T-cell (primary cell): ENCODE measurements at regions not wholly inside any gene's neighbourhood (a gene's known extent, or its start where the extent isn't known, plus 50 kb on each side); places are given as distances from the start of the nearest gene placed in this dataset.

Source experiments
- ATAC-seq, 4 experiments: fragments of 200-7000 bp in 3 of 4; fragments of 150-1000 bp in 1 of 4; cut with Tn5 transposase; replicated peaks in 1 of 4; 1 replicate in 3 of 4; 2 replicates in 1 of 4; pipeline ENCODE4 v1.10.0; 2021; ENCODE audit warnings: moderate library complexity in 3 of 4, mild to moderate bottlenecking in 2 of 4, moderate number of reproducible peaks in 1 of 4
- CTCF ChIA-PET, 2 donors: fragments of 300-600 bp; sonication (Branson Sonifier 250); formaldehyde crosslinking; loops; one replicate each; lab custom pipeline; 2022; ENCODE audit warnings: antibody characterized with exemption in 2 of 2; lab: Charles Lee
- POLR2A ChIA-PET, 2 donors: fragments of 300-600 bp; sonication (Branson Sonifier 250); formaldehyde crosslinking; loops; one replicate each; lab custom pipeline; 2022; ENCODE audit warnings: antibody characterized with exemption in 2 of 2; lab: Charles Lee
- DNase-seq, 35 experiments: peaks; one replicate each; pipeline versions ENCODE4 v3.0.0 to v3.0.0-alpha.2; 2013 to 2023
- H3K27ac ChIP-seq: one replicate; pipeline ENCODE4 v1.5.1; 2013; ENCODE audit warnings: low read length
- H3K27me3 ChIP-seq, 2 experiments: replicated peaks in 1 of 2; 1 replicate in 1 of 2; 2 replicates in 1 of 2; pipeline versions ENCODE4 v1.6.1 to v1.7.0; 2013; ENCODE audit warnings: low read length in 1 of 2, mixed read lengths in 1 of 2; ENCODE audit not compliant: control insufficient read depth in 2 of 2, insufficient read depth in 2 of 2; ENCODE audit errors: extremely low read depth in 1 of 2
- H3K36me3 ChIP-seq, 2 donors: 1 replicate in 1 of 2; 2 replicates in 1 of 2; pipeline versions ENCODE4 v1.6.1 to v1.7.0; 2013; ENCODE audit warnings: low read length in 1 of 2; ENCODE audit not compliant: control insufficient read depth in 2 of 2, insufficient read depth in 1 of 2; ENCODE audit errors: extremely low read depth in 1 of 2
- H3K4me1 ChIP-seq, 2 experiments: 1 replicate in 1 of 2; 2 replicates in 1 of 2; pipeline versions ENCODE4 v1.6.1 to v1.7.0; 2013; ENCODE audit warnings: low read length in 2 of 2, mixed read lengths in 1 of 2; ENCODE audit not compliant: insufficient read depth in 2 of 2, control insufficient read depth in 1 of 2; ENCODE audit errors: extremely low read depth in 1 of 2
- H3K4me3 ChIP-seq, 2 donors: 1 replicate in 1 of 2; 2 replicates in 1 of 2; pipeline versions ENCODE4 v1.5.1 to v1.7.0; 2013; ENCODE audit warnings: mild to moderate bottlenecking in 2 of 2, low read length in 1 of 2, moderate library complexity in 1 of 2; ENCODE audit not compliant: control insufficient read depth in 1 of 2; ENCODE audit errors: extremely low read depth in 1 of 2
- H3K9me3 ChIP-seq: 2 replicates; pipeline ENCODE4 v1.7.0; 2013
- H3K27ac Mint-ChIP-seq, 2 donors: one replicate each; pipeline ENCODE4 v1.8.0; 2020 to 2021; ENCODE audit warnings: mild to moderate bottlenecking in 2 of 2, mixed read lengths in 2 of 2
- H3K27me3 Mint-ChIP-seq, 2 donors: one replicate each; pipeline ENCODE4 v1.8.0; 2021 to 2022; ENCODE audit warnings: mixed read lengths in 2 of 2
- H3K36me3 Mint-ChIP-seq: one replicate; pipeline ENCODE4 v1.8.0; 2021; ENCODE audit warnings: mixed read lengths
- H3K4me1 Mint-ChIP-seq, 3 donors: one replicate each; pipeline ENCODE4 v1.8.0; 2020 to 2022; ENCODE audit warnings: mixed read lengths in 3 of 3, mild to moderate bottlenecking in 1 of 3
- H3K4me3 Mint-ChIP-seq, 3 donors: one replicate each; pipeline ENCODE4 v1.8.0; 2020 to 2022; ENCODE audit warnings: mild to moderate bottlenecking in 3 of 3, mixed read lengths in 3 of 3, moderate library complexity in 3 of 3
- H3K9me3 Mint-ChIP-seq, 3 donors: one replicate each; pipeline ENCODE4 v1.8.0; 2020 to 2022; ENCODE audit warnings: mixed read lengths in 3 of 3
- WGBS: methylation state at CpG from one replicate; pipeline ENCODE4 v1.1.5; 2013; ENCODE audit warnings: missing lambda C conversion rate; ENCODE audit not compliant: insufficient coverage; 5-methylcytosine and 5-hydroxymethylcytosine counted together

GRCh38 chr21:43364261-43364510 lies 62.7 kb downstream of the SIK1 start:
- H3K27me3 ChIP-seq: peaks cover 0 to 20% of the 10 kb centered on the region in 2 experiments
- POLR2A ChIA-PET: no interaction called here
- H3K27ac ChIP-seq: no peak overlapping the region
- H3K27me3 Mint-ChIP-seq: peaks cover 0 to 2% of the 10 kb centered on the region in 2 donors
- no peaks in the 10 kb centered on the region for H3K9me3 ChIP-seq
- H3K4me1 ChIP-seq: peaks cover 11 to 27% of the 10 kb centered on the region in 2 experiments
- ATAC-seq (no peak), DNase-seq (no peak)
- no peak overlapping the region for H3K27ac Mint-ChIP-seq
- peaks cover 22 to 30% (median 23%) of the 10 kb centered on the region in 3 donors for H3K4me1 Mint-ChIP-seq
- no peaks in the 10 kb centered on the region for H3K36me3 ChIP-seq
- no peak overlapping the region for H3K4me3 ChIP-seq
- no peaks in the 10 kb centered on the region for H3K36me3 Mint-ChIP-seq
- H3K4me3 Mint-ChIP-seq: no peak overlapping the region
- no peaks in the 10 kb centered on the region for H3K9me3 Mint-ChIP-seq
- WGBS: 90% methylated on average over 7 of the region's 7 CpGs
- CTCF ChIA-PET: no interaction called here

- Histone ChIP-seq H3K9me3 (no peaks in the 10 kb centered on the region), H3K4me1 (peaks cover 11 to 27% of the 10 kb centered on the region in 2 experiments), H3K36me3 (no peaks in the 10 kb centered on the region), H3K4me3 (no peak overlapping the region), H3K27ac (no peak overlapping the region), H3K27me3 (peaks cover 0 to 20% of the 10 kb centered on the region in 2 experiments)
- H3K4me3 Mint-ChIP-seq: peak overlapping the region in 1 of 3 donors; percentile 82
- WGBS: 92% methylated on average over 16 of the region's 24 CpGs
- no peaks in the 10 kb centered on the region for H3K36me3 Mint-ChIP-seq
- no peak for DNase-seq
- H3K27me3 Mint-ChIP-seq: peaks cover 0 to 2% of the 10 kb centered on the region in 2 donors
- ChIA-PET POLR2A (no interaction called here), CTCF (no interaction called here)
- peaks cover 22 to 30% (median 23%) of the 10 kb centered on the region in 3 donors for H3K4me1 Mint-ChIP-seq
- H3K9me3 Mint-ChIP-seq: no peaks in the 10 kb centered on the region
- no peak overlapping the region for H3K27ac Mint-ChIP-seq
- no peak for ATAC-seq
Measured at GRCh38 chr21:43363506-43364260, 63.2 kb downstream of the SIK1 start.

- peak overlapping the region; percentile 84 to 85 for H3K27ac Mint-ChIP-seq
- no peaks in the 10 kb centered on the region for H3K36me3 Mint-ChIP-seq
- Histone ChIP-seq H3K36me3 (no peaks in the 10 kb centered on the region), H3K4me1 (peaks cover 11 to 27% of the 10 kb centered on the region in 2 experiments), H3K4me3 (peak overlapping the region; percentile 45 to 49), H3K9me3 (no peaks in the 10 kb centered on the region), H3K27ac (peak overlapping the region; percentile 95), H3K27me3 (peaks cover 0 to 20% of the 10 kb centered on the region in 2 experiments)
- peaks cover 22 to 30% (median 23%) of the 10 kb centered on the region in 3 donors for H3K4me1 Mint-ChIP-seq
- H3K4me3 Mint-ChIP-seq: peak overlapping the region; percentile 73 to 82 (median 74)
- DNase-seq (peak in 8 of 35 experiments; percentile 7 to 43 (median 16)), ATAC-seq (no peak)
- ChIA-PET CTCF (no interaction called here), POLR2A (no interaction called here)
- H3K9me3 Mint-ChIP-seq: no peaks in the 10 kb centered on the region
- peaks cover 0 to 2% of the 10 kb centered on the region in 2 donors for H3K27me3 Mint-ChIP-seq
- WGBS: 41% methylated on average over 12 of the region's 13 CpGs
Measured at GRCh38 chr21:43362915-43363314, 64.0 kb downstream of the SIK1 start.

- Histone ChIP-seq H3K4me1 (peaks cover 11 to 27% of the 10 kb centered on the region in 2 experiments), H3K27me3 (peaks cover 0 to 20% of the 10 kb centered on the region in 2 experiments), H3K36me3 (no peaks in the 10 kb centered on the region), H3K27ac (peak overlapping the region; percentile 95), H3K4me3 (peak overlapping the region; percentile 45 to 49), H3K9me3 (no peaks in the 10 kb centered on the region)
- H3K27ac Mint-ChIP-seq: peak overlapping the region; percentile 84 to 85
- CTCF ChIA-PET: interaction anchor here in 1 of 2 donors (0.7 kb wide), 1 partner anchor 38 kb away, joined by 4 read pairs; no protein-coding TSS in a partner anchor
- H3K36me3 Mint-ChIP-seq: no peaks in the 10 kb centered on the region
- peak; percentile 59 to 97 (median 93) for DNase-seq
- peaks cover 22 to 30% (median 23%) of the 10 kb centered on the region in 3 donors for H3K4me1 Mint-ChIP-seq
- 2% methylated on average over 34 of the region's 35 CpGs for WGBS
- no peaks in the 10 kb centered on the region for H3K9me3 Mint-ChIP-seq
- H3K4me3 Mint-ChIP-seq: peak overlapping the region; percentile 73 to 82 (median 74)
- H3K27me3 Mint-ChIP-seq: peaks cover 0 to 2% of the 10 kb centered on the region in 2 donors
- ATAC-seq: peak; percentile 90 to 96 (median 92)
- POLR2A ChIA-PET: no interaction called here
Measured at GRCh38 chr21:43362321-43362791, 64.6 kb downstream of the SIK1 start.

GRCh38 chr21:43361493-43362296 lies 65.2 kb downstream of the SIK1 start:
- H3K4me3 ChIP-seq: peak overlapping the region; percentile 17 to 45
- peak in 34 of 35 experiments; percentile 26 to 81 (median 67) for DNase-seq
- peaks cover 11 to 27% of the 10 kb centered on the region in 2 experiments for H3K4me1 ChIP-seq
- H3K27me3 ChIP-seq: peaks cover 0 to 16% of the 10 kb centered on the region in 2 experiments
- H3K27ac ChIP-seq: peak overlapping the region; percentile 95
- Mint-ChIP-seq H3K36me3 (no peaks in the 10 kb centered on the region), H3K9me3 (no peaks in the 10 kb centered on the region), H3K4me3 (peak overlapping the region; percentile 73 to 82 (median 74)), H3K4me1 (peaks cover 22 to 30% (median 23%) of the 10 kb centered on the region in 3 donors), H3K27ac (peak overlapping the region; percentile 84 to 85), H3K27me3 (peaks cover 0 to 2% of the 10 kb centered on the region in 2 donors)
- peak; percentile 56 to 72 (median 66) for ATAC-seq
- H3K9me3 ChIP-seq: no peaks in the 10 kb centered on the region
- POLR2A ChIA-PET: no interaction called here
- CTCF ChIA-PET: interaction anchor here in 1 of 2 donors (0.7 kb wide), 1 partner anchor 38 kb away, joined by 4 read pairs; no protein-coding TSS in a partner anchor
- H3K36me3 ChIP-seq: no peaks in the 10 kb centered on the region
- 49% methylated on average over 34 of the region's 35 CpGs for WGBS

- Mint-ChIP-seq H3K4me1 (peaks cover 22 to 30% (median 23%) of the 10 kb centered on the region in 3 donors), H3K27ac (peak overlapping the region; percentile 75 to 85), H3K36me3 (no peaks in the 10 kb centered on the region), H3K27me3 (peaks cover 0 to 2% of the 10 kb centered on the region in 2 donors), H3K9me3 (no peaks in the 10 kb centered on the region), H3K4me3 (peak overlapping the region; percentile 49 to 82 (median 73))
- peaks cover 11 to 27% of the 10 kb centered on the region in 2 experiments for H3K4me1 ChIP-seq
- ATAC-seq (no peak), DNase-seq (peak in 9 of 35 experiments; percentile 7 to 39 (median 20))
- 62% methylated on average over 10 of the region's 10 CpGs for WGBS
- no peak overlapping the region for H3K4me3 ChIP-seq
- no peaks in the 10 kb centered on the region for H3K9me3 ChIP-seq
- H3K36me3 ChIP-seq: no peaks in the 10 kb centered on the region
- ChIA-PET CTCF (no interaction called here), POLR2A (no interaction called here)
- peaks cover 0 to 16% of the 10 kb centered on the region in 2 experiments for H3K27me3 ChIP-seq
- H3K27ac ChIP-seq: peak overlapping the region; percentile 95
Measured at GRCh38 chr21:43361127-43361492, 65.8 kb downstream of the SIK1 start.
